ENCODE measurements at regions not wholly inside any gene's neighbourhood (a gene's known extent, or its start where the extent isn't known, plus 50 kb on each side); places are given as distances from the start of the nearest gene placed in this dataset.
"Not testable (repeated sequence)": the region's sequence is repeated elsewhere in the genome, so short reads cannot be mapped to it uniquely, and the experiment has no call there.

DNA sequence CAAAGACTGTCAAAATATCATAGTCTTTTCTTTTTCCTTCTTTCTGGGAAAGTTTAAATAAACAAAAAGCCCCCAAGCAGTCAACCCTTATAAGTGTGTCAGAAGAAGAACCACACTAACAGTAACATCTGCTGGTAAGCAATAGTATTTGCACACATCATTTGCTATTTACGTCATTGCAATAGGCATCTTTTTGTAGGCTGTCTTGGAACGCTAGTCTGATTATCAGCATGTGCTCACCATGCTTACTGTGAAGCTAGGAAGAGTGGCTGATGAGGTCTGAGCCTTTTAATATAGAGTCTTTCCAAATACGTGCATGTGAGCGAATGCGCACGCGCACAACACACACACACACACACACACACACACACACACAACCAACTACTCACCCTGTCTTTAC lies 599.0 kb upstream of the TPK1 start:
- no peak overlapping the region for H3K27ac ChIP-seq (ENCODE audit: low read length)
- H3K27me3 ChIP-seq (ENCODE audit: low read depth, low read length): no peaks in the 10 kb centered on the region

DNA sequence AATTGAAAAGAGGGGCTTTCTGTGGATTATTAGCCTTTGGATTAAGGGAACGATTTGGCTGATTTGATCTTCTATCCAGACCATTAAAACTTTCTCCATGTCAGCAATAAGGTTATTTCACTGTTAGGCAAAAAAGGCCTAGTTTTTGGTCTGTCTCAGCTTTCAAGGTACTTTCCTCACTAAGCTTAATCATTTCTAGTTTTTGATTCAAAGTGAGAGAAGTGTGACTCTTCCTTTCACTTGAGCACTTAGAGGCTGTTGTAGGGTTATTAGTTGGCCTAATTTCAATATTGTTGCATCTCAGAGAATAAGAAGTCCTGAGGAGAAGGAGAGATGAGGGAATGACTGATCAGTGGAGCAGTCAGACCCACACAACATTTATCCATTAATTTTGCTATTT lies 596.0 kb upstream of the TPK1 start:
- H3K27me3 ChIP-seq (ENCODE audit: low read depth, low read length): no peaks in the 10 kb centered on the region
- H3K4me1 ChIP-seq (ENCODE audit: control insufficient read depth in 1 of 2, insufficient read depth in 2 of 2, low read length in 2 of 2): no peaks in the 10 kb centered on the region
- no peaks in the 10 kb centered on the region for H3K9me3 ChIP-seq (ENCODE audit: control insufficient read depth in 1 of 2, low read length in 2 of 2)
- no peak overlapping the region for H3K27ac ChIP-seq (ENCODE audit: low read length)
- H3K4me3 ChIP-seq (ENCODE audit: low read depth in 1 of 2, low read length in 2 of 2): no peak overlapping the region
- H3K36me3 ChIP-seq (ENCODE audit: control insufficient read depth in 1 of 2, insufficient read depth in 2 of 2, low read length in 2 of 2): no peaks in the 10 kb centered on the region

More for the DNA sequence above, 599.0 kb upstream of the TPK1 start:
- no peaks in the 10 kb centered on the region for H3K36me3 ChIP-seq (ENCODE audit: control insufficient read depth in 1 of 2, insufficient read depth in 2 of 2, low read length in 2 of 2)
- H3K9me3 ChIP-seq (ENCODE audit: control insufficient read depth in 1 of 2, low read length in 2 of 2): no peaks in the 10 kb centered on the region
- H3K4me1 ChIP-seq (ENCODE audit: control insufficient read depth in 1 of 2, insufficient read depth in 2 of 2, low read length in 2 of 2): no peaks in the 10 kb centered on the region
- H3K4me3 ChIP-seq (ENCODE audit: low read depth in 1 of 2, low read length in 2 of 2): no peak overlapping the region

DNA sequence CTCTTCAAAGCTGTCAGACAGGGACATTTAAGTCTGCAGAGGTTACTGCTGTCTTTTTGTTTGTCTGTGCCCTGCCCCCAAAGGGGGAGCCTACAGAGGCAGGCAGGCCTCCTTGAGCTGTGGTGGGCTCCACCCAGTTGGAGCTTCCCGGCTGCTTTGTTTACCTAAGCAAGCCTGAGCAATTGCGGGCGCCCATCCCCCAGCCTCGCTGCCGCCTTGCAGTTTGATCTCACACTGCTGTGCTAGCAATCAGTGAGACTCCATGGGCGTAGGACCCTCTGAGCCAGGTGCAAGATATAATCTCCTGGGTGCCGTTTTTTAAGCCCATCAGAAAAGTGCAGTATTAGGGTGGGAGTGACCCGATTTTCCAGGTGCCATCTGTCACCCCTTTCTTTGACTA lies 582.6 kb upstream of the TPK1 start:
- not testable (repeated sequence) for H3K27me3 ChIP-seq (ENCODE audit: low read depth, low read length); H3K4me3 ChIP-seq (ENCODE audit: low read depth in 1 of 2, low read length in 2 of 2)

DNA sequence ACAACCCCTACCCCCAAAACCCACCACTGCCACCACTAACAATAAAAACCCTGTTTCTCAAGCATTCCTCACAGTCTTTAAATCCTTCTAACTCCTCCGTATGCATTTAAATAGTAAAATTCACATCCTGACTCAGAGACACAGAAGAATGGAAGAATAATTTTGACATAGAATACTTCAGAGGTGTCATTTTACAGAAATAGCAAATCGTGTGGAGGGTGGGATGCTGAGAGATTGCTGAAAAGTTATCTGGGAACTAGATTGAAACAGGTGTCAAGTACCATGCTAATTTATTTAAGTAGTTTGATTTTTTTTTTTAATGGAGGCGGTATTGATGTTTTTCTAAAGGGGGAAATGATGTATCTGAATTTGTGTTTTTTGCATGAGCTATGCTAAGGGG lies 575.2 kb upstream of the TPK1 start:
- no peak overlapping the region for H3K27ac ChIP-seq (ENCODE audit: low read length)
- no peaks in the 10 kb centered on the region for H3K36me3 ChIP-seq (ENCODE audit: control insufficient read depth in 1 of 2, insufficient read depth in 2 of 2, low read length in 2 of 2)
- peaks cover 0 to 2% of the 10 kb centered on the region in 2 donors for H3K9me3 ChIP-seq (ENCODE audit: control insufficient read depth in 1 of 2, low read length in 2 of 2)
- H3K4me3 ChIP-seq (ENCODE audit: low read depth in 1 of 2, low read length in 2 of 2): no peak overlapping the region
- no peaks in the 10 kb centered on the region for H3K27me3 ChIP-seq (ENCODE audit: low read depth, low read length)
- H3K4me1 ChIP-seq (ENCODE audit: control insufficient read depth in 1 of 2, insufficient read depth in 2 of 2, low read length in 2 of 2): peaks cover 0 to 9% of the 10 kb centered on the region in 2 donors

More for the DNA sequence above, 582.6 kb upstream of the TPK1 start:
- H3K36me3 ChIP-seq (ENCODE audit: control insufficient read depth in 1 of 2, insufficient read depth in 2 of 2, low read length in 2 of 2); H3K27ac ChIP-seq (ENCODE audit: low read length); H3K4me1 ChIP-seq (ENCODE audit: control insufficient read depth in 1 of 2, insufficient read depth in 2 of 2, low read length in 2 of 2); H3K9me3 ChIP-seq (ENCODE audit: control insufficient read depth in 1 of 2, low read length in 2 of 2): not testable (repeated sequence)

DNA sequence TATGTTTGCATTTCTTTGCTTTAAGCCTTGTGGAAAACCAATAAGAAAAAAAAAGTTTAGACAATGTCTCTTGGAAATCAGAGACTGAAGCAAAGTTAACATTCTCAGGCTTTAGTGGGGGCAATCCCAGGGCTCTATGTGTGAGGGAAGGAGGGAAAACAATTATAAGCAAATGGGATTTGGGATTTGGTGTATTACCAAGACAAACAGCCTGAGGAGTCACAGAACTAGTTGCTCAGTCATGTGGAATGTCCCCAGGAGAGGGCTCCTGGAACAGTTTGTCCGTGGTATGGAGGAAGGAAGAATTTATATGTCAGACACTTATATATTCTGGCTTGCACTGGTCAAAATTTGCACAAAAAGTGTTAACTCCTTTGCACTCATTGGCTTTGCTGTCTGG lies 562.9 kb upstream of the TPK1 start:
- H3K27me3 ChIP-seq (ENCODE audit: low read depth, low read length): no peaks in the 10 kb centered on the region

DNA sequence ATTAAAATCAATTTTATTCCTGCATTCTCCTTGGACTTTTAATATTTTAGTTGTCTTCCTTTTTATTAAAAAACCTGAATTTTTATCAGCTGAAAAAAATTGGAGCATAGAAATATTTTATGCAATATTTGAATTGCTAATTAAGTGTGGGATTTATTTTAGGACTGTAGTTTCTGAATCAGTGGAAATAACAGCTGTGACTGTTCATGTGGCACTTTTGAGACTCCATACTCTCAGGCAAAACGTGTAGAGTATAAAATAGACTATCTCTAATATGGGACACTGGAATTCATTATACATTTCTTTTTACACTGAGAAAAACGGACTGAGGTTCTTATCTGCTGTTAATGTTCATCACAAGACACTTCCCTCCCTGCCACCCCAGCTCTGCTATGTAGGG lies 558.3 kb upstream of the TPK1 start:
- H3K27ac ChIP-seq (ENCODE audit: low read length): no peak overlapping the region
- H3K4me1 ChIP-seq (ENCODE audit: control insufficient read depth in 1 of 2, insufficient read depth in 2 of 2, low read length in 2 of 2): no peaks in the 10 kb centered on the region
- no peaks in the 10 kb centered on the region for H3K9me3 ChIP-seq (ENCODE audit: control insufficient read depth in 1 of 2, low read length in 2 of 2)
- H3K36me3 ChIP-seq (ENCODE audit: control insufficient read depth in 1 of 2, insufficient read depth in 2 of 2, low read length in 2 of 2): no peaks in the 10 kb centered on the region
- no peak overlapping the region for H3K4me3 ChIP-seq (ENCODE audit: low read depth in 1 of 2, low read length in 2 of 2)
- H3K27me3 ChIP-seq (ENCODE audit: low read depth, low read length): no peaks in the 10 kb centered on the region

More for the DNA sequence above, 562.9 kb upstream of the TPK1 start:
- H3K36me3 ChIP-seq (ENCODE audit: control insufficient read depth in 1 of 2, insufficient read depth in 2 of 2, low read length in 2 of 2): no peaks in the 10 kb centered on the region
- no peak overlapping the region for H3K4me3 ChIP-seq (ENCODE audit: low read depth in 1 of 2, low read length in 2 of 2)
- no peaks in the 10 kb centered on the region for H3K4me1 ChIP-seq (ENCODE audit: control insufficient read depth in 1 of 2, insufficient read depth in 2 of 2, low read length in 2 of 2)
- H3K27ac ChIP-seq (ENCODE audit: low read length): no peak overlapping the region
- peaks cover 0 to 4% of the 10 kb centered on the region in 2 donors for H3K9me3 ChIP-seq (ENCODE audit: control insufficient read depth in 1 of 2, low read length in 2 of 2)

DNA sequence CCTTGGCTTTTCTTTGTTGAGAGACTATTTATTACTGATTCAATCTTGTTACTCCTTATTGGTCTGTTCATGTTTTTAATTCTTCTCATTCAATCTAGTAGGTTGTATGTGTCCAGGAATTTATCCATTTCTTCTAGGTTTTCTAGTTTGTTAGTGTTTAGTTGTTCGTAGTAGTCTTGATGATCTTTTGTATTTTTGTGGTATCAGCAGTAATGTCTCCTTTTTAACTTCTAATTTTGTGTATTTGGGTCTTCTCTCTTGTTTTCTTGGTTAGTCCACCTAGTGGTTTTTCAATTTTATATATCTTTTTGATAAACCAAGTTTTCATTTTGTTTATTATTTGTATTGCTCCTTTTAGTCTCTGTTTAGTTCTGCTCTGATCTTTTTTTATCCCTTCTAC lies 546.9 kb upstream of the TPK1 start:
- Histone ChIP-seq H3K4me3 (ENCODE audit: low read depth in 1 of 2, low read length in 2 of 2) (no peak overlapping the region), H3K27ac (ENCODE audit: low read length) (no peak overlapping the region)

DNA sequence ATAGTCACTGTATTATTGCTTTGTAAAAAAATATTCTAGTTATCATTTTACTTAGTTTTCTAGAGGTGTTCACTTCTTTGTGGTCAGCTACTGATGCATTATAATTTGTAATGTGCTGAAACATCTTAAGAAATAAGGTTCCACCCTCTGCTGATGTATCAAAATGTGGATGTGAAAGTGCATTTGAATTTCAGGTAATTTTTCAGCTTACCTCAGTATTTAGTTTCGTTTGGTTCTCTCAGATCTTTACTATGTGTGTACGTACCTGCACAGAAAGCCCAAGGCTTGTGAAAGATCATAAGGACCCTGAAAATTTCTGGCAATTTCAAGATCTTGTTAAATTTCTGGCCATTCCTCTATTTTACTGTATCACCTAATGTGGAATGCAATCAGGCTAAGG lies 542.3 kb upstream of the TPK1 start:
- Histone ChIP-seq H3K27ac (ENCODE audit: low read length) (no peak overlapping the region), H3K4me3 (ENCODE audit: low read depth in 1 of 2, low read length in 2 of 2) (no peak overlapping the region), H3K9me3 (ENCODE audit: control insufficient read depth in 1 of 2, low read length in 2 of 2) (peaks cover 0 to 3% of the 10 kb centered on the region in 2 donors), H3K4me1 (ENCODE audit: control insufficient read depth in 1 of 2, insufficient read depth in 2 of 2, low read length in 2 of 2) (no peaks in the 10 kb centered on the region), H3K36me3 (ENCODE audit: control insufficient read depth in 1 of 2, insufficient read depth in 2 of 2, low read length in 2 of 2) (no peaks in the 10 kb centered on the region), H3K27me3 (ENCODE audit: low read depth, low read length) (no peaks in the 10 kb centered on the region)

More for the DNA sequence above, 546.9 kb upstream of the TPK1 start:
- no peaks in the 10 kb centered on the region for H3K36me3 ChIP-seq (ENCODE audit: control insufficient read depth in 1 of 2, insufficient read depth in 2 of 2, low read length in 2 of 2)
- no peaks in the 10 kb centered on the region for H3K4me1 ChIP-seq (ENCODE audit: control insufficient read depth in 1 of 2, insufficient read depth in 2 of 2, low read length in 2 of 2)
- H3K9me3 ChIP-seq (ENCODE audit: control insufficient read depth in 1 of 2, low read length in 2 of 2): peaks cover 5 to 11% of the 10 kb centered on the region in 2 donors
- no peaks in the 10 kb centered on the region for H3K27me3 ChIP-seq (ENCODE audit: low read depth, low read length)

DNA sequence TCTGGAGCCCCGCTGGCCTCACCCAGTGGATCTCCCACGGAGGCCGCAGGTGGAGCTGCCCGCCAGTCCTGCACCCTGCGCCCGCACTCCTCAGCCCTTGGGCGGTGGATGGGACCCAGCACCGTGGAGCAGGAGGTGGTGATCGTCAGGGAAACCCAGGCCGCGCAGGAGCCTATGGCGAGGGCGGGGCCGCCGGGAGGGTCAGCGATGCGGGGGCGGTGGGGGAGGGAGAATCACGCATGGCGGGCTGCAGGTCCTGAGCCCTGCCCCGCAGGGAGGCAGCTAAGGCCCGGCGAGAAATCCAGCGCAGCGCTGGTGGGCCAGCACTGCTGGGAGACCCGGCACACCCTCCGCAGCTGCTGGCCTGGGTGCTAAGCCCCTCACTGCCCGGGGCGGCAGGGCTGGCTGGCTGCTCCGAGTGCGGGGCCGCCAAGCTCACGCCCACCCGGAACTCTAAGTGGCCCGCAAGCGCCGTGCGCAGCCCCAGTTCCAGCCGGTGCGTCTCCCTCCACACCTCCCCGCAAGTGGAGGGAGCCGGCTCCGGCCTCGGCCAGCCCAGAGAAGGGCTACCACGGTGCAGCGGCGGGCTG lies 524.8 kb upstream of the TPK1 start:
- H3K27ac ChIP-seq (ENCODE audit: low read length): no peak overlapping the region
- no peak overlapping the region for H3K4me3 ChIP-seq (ENCODE audit: low read depth in 1 of 2, low read length in 2 of 2)

DNA sequence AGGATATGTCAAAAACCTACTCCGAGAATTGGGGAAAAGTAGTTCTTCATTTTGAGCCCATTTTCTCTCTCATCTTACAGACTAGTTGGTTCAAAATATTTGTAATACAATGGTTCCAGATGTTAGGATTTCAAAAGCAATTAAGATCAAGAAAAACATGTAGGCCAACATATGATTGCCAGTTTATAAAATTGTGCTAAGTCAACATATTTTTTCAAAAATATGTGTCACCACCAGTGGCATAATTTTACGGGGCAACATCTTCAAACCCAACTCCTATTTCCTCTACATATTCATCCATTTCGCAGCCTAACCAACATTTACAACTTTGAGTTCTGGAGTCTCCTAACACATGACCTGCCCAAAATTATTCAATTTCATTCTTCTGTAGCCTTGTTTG lies 514.5 kb upstream of the TPK1 start:
- Histone ChIP-seq H3K4me3 (ENCODE audit: low read depth in 1 of 2, low read length in 2 of 2) (no peak overlapping the region), H3K4me1 (ENCODE audit: control insufficient read depth in 1 of 2, insufficient read depth in 2 of 2, low read length in 2 of 2) (no peaks in the 10 kb centered on the region), H3K27me3 (ENCODE audit: low read depth, low read length) (no peaks in the 10 kb centered on the region), H3K36me3 (ENCODE audit: control insufficient read depth in 1 of 2, insufficient read depth in 2 of 2, low read length in 2 of 2) (no peaks in the 10 kb centered on the region), H3K9me3 (ENCODE audit: control insufficient read depth in 1 of 2, low read length in 2 of 2) (peaks cover 0 to 4% of the 10 kb centered on the region in 2 donors), H3K27ac (ENCODE audit: low read length) (no peak overlapping the region)

More for the DNA sequence above, 524.8 kb upstream of the TPK1 start:
- Histone ChIP-seq H3K4me1 (ENCODE audit: control insufficient read depth in 1 of 2, insufficient read depth in 2 of 2, low read length in 2 of 2) (no peaks in the 10 kb centered on the region), H3K27me3 (ENCODE audit: low read depth, low read length) (no peaks in the 10 kb centered on the region), H3K36me3 (ENCODE audit: control insufficient read depth in 1 of 2, insufficient read depth in 2 of 2, low read length in 2 of 2) (no peaks in the 10 kb centered on the region), H3K9me3 (ENCODE audit: control insufficient read depth in 1 of 2, low read length in 2 of 2) (peaks cover 0 to 3% of the 10 kb centered on the region in 2 donors)

DNA sequence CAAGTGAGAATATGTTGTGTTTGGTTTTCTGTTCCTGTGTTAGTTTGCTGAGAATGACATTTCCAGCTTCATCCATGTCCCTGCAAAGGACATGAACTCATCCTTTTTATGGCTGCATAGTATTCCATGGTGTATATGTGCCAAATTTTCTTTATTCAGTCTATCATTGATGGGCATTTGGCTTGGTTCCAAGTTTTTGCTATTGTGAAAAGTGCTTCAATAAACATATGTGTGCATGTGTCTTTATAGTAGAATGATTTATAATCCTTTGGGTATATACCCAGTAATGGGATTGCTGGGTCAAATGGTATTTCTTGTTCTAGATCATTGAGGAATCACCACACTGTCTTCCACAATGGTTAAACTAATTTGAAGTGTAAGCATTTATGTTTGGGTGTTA lies 513.6 kb upstream of the TPK1 start:
- not testable (repeated sequence) for H3K27ac ChIP-seq (ENCODE audit: low read length); H3K4me1 ChIP-seq (ENCODE audit: control insufficient read depth in 1 of 2, insufficient read depth in 2 of 2, low read length in 2 of 2); H3K4me3 ChIP-seq (ENCODE audit: low read depth in 1 of 2, low read length in 2 of 2); H3K36me3 ChIP-seq (ENCODE audit: control insufficient read depth in 1 of 2, insufficient read depth in 2 of 2, low read length in 2 of 2); H3K27me3 ChIP-seq (ENCODE audit: low read depth, low read length); H3K9me3 ChIP-seq (ENCODE audit: control insufficient read depth in 1 of 2, low read length in 2 of 2)

DNA sequence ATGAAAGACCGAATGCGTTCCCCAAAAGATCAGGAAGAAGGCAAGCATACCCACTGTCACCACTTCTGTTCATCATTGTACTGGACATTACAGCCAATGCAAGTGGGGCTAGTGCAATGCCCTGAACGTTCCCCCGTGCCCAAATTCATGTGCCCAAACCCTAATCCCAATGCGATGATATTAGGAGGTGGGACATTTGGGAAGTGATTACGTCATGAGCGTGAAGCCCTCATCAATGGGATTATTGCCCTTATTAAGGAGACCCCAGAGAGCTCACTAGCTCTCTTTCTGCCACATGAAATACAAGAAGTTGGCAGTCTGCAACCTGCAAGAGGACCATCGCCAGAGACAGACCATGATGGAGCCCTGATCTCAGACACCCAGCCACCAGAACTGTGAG lies 511.4 kb upstream of the TPK1 start:
- Histone ChIP-seq H3K9me3 (ENCODE audit: control insufficient read depth in 1 of 2, low read length in 2 of 2) (peaks cover 0 to 4% of the 10 kb centered on the region in 2 donors), H3K4me1 (ENCODE audit: control insufficient read depth in 1 of 2, insufficient read depth in 2 of 2, low read length in 2 of 2) (no peaks in the 10 kb centered on the region), H3K36me3 (ENCODE audit: control insufficient read depth in 1 of 2, insufficient read depth in 2 of 2, low read length in 2 of 2) (no peaks in the 10 kb centered on the region), H3K4me3 (ENCODE audit: low read depth in 1 of 2, low read length in 2 of 2) (no peak overlapping the region), H3K27ac (ENCODE audit: low read length) (no peak overlapping the region), H3K27me3 (ENCODE audit: low read depth, low read length) (no peaks in the 10 kb centered on the region)

All from muscle layer of duodenum (tissue), 2 donors.